ENCODE measurements at regions not wholly inside any gene's neighbourhood (a gene's known extent, or its start where the extent isn't known, plus 50 kb on each side); places are given as distances from the start of the nearest gene placed in this dataset.

DNA sequence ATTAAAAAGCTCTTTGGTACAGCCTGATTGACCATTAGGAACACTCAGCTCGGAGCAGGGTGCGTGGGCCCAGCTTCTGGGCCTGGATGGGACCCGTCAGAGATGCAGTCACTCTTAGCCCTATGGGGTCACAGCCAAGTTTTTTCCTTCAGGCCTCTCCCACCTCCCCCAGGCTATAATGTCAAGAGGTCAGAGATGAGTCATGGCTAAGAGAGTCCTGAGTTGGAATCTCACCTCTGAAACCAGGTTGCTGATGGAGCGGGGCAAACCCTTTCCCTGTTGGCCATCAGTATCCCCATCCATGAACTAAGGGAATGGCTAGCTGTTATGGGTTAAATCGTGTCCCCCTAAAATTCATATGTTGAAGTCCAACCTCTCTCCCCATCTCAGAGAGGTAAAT, 195.9 kb upstream of the POU3F1 start:
- Histone ChIP-seq H3K27ac (ENCODE audit: low read length) (no peak overlapping the region), H3K36me3 (ENCODE audit: control insufficient read depth in 1 of 2, insufficient read depth in 2 of 2, low read length in 2 of 2) (no peaks in the 10 kb centered on the region), H3K27me3 (ENCODE audit: low read depth, low read length) (no peaks in the 10 kb centered on the region), H3K9me3 (ENCODE audit: control insufficient read depth in 1 of 2, low read length in 2 of 2) (no peaks in the 10 kb centered on the region), H3K4me1 (ENCODE audit: control insufficient read depth in 1 of 2, insufficient read depth in 2 of 2, low read length in 2 of 2) (no peaks in the 10 kb centered on the region), H3K4me3 (ENCODE audit: low read depth in 1 of 2, low read length in 2 of 2) (no peak overlapping the region)

- Histone ChIP-seq H3K4me1 (ENCODE audit: control insufficient read depth in 1 of 2, insufficient read depth in 2 of 2, low read length in 2 of 2) (no peaks in the 10 kb centered on the region), H3K27me3 (ENCODE audit: low read depth, low read length) (no peaks in the 10 kb centered on the region), H3K9me3 (ENCODE audit: control insufficient read depth in 1 of 2, low read length in 2 of 2) (no peaks in the 10 kb centered on the region), H3K36me3 (ENCODE audit: control insufficient read depth in 1 of 2, insufficient read depth in 2 of 2, low read length in 2 of 2) (no peaks in the 10 kb centered on the region), H3K4me3 (ENCODE audit: low read depth in 1 of 2, low read length in 2 of 2) (no peak overlapping the region), H3K27ac (ENCODE audit: low read length) (no peak overlapping the region)
Measured at GRCh38 chr1:38241594-38242334, 195.2 kb upstream of the POU3F1 start.

DNA sequence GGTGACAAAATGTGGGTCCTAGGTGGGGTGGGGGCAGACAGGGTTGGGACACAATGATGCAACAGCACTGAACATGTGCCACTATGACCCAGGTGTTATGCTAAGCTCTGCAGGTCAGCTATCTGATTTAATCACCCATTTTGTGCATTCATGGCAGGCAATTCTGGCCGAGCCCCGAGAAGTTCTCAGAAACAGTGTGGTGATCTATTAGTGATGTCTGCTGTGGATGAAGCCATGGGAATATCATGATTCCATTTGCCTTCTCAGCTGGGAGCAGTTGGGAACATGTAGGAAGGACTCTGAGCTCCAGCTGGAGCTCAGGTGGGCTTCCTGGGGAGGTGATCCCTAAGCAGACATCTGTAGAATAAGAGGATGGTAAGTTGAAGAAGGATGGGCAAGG, 194.0 kb upstream of the POU3F1 start:
- Histone ChIP-seq H3K27ac (ENCODE audit: low read length) (no peak overlapping the region), H3K4me1 (ENCODE audit: control insufficient read depth in 1 of 2, insufficient read depth in 2 of 2, low read length in 2 of 2) (no peaks in the 10 kb centered on the region), H3K27me3 (ENCODE audit: low read depth, low read length) (no peaks in the 10 kb centered on the region), H3K9me3 (ENCODE audit: control insufficient read depth in 1 of 2, low read length in 2 of 2) (no peaks in the 10 kb centered on the region), H3K36me3 (ENCODE audit: control insufficient read depth in 1 of 2, insufficient read depth in 2 of 2, low read length in 2 of 2) (no peaks in the 10 kb centered on the region), H3K4me3 (ENCODE audit: low read depth in 1 of 2, low read length in 2 of 2) (no peak overlapping the region)

DNA sequence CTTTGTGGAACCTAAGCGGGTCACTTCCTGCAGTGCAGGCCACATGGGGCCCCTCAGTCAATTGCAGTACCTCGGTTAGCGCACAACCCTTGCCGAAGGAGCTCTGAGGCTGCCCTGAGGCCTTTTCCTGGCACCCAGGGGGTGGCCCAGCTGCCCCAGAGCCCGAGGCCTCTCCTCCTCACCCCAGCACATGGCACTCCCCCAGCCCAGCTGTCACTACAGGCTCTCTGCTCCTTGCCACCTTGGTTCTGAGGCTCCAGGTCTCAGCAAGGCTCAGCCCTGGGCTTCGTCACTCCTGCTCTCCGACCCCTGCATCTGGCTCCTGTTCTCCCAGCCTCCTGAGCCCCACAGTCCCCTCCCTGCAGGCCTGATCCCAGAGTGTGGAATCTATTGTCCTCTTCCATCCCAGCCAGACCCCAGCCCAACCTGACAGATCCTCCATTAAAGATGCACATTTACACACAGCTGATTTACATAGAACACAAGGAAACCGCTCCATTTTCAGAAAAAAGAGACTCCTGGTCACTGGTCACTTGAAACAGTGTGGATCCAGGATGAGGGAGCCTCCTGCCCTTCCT, 192.8 kb upstream of the POU3F1 start:
- Histone ChIP-seq H3K27ac (ENCODE audit: low read length) (no peak overlapping the region), H3K9me3 (ENCODE audit: control insufficient read depth in 1 of 2, low read length in 2 of 2) (no peaks in the 10 kb centered on the region), H3K27me3 (ENCODE audit: low read depth, low read length) (no peaks in the 10 kb centered on the region), H3K4me3 (ENCODE audit: low read depth in 1 of 2, low read length in 2 of 2) (no peak overlapping the region), H3K4me1 (ENCODE audit: control insufficient read depth in 1 of 2, insufficient read depth in 2 of 2, low read length in 2 of 2) (no peaks in the 10 kb centered on the region), H3K36me3 (ENCODE audit: control insufficient read depth in 1 of 2, insufficient read depth in 2 of 2, low read length in 2 of 2) (no peaks in the 10 kb centered on the region)

DNA sequence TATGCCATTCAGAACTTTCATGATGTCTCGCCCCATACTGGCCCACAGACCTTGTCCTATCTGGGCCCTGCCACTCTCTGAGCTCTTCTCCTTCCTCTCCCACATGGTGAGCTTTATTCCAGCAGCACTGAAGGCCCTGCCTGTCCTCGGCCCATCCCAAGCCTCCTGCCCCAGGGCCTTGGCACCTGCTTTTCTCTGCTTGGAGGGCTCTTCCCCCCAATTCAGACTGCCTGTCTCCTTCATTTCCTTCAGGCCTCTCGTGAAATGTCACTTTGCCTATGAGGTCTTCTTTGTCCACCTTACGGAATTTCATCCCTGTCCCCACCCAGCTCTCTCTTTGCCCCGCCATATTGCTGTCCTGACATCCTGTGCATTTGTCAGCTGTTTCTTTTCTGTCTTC, 191.7 kb upstream of the POU3F1 start:
- Histone ChIP-seq H3K36me3 (ENCODE audit: control insufficient read depth in 1 of 2, insufficient read depth in 2 of 2, low read length in 2 of 2) (no peaks in the 10 kb centered on the region), H3K4me3 (ENCODE audit: low read depth in 1 of 2, low read length in 2 of 2) (no peak overlapping the region), H3K4me1 (ENCODE audit: control insufficient read depth in 1 of 2, insufficient read depth in 2 of 2, low read length in 2 of 2) (no peaks in the 10 kb centered on the region), H3K27ac (ENCODE audit: low read length) (no peak overlapping the region), H3K27me3 (ENCODE audit: low read depth, low read length) (no peaks in the 10 kb centered on the region), H3K9me3 (ENCODE audit: control insufficient read depth in 1 of 2, low read length in 2 of 2) (no peaks in the 10 kb centered on the region)

DNA sequence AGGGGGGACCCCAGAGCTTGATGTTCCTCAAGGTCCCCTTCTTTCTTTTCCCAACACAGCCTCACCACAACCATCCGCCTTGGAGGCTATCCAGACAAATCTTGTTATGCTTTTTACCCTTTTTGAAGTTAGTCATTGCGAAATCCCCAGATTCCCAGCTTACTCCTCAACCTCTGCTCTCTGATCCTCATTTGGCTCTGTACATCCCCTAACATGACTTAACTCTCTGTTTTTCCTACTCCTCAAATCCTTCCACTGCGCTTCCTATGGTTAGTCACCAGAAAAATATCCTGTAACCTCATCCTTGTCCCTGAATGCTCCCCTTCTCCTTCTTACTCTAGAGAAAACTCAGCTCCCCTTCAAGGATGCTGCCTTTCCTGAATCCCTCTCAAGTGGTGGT, 189.1 kb upstream of the POU3F1 start:
- Histone ChIP-seq H3K27ac (ENCODE audit: low read length) (no peak overlapping the region), H3K4me3 (ENCODE audit: low read depth in 1 of 2, low read length in 2 of 2) (no peak overlapping the region), H3K4me1 (ENCODE audit: control insufficient read depth in 1 of 2, insufficient read depth in 2 of 2, low read length in 2 of 2) (no peaks in the 10 kb centered on the region), H3K9me3 (ENCODE audit: control insufficient read depth in 1 of 2, low read length in 2 of 2) (peaks cover 0 to 4% of the 10 kb centered on the region in 2 donors), H3K36me3 (ENCODE audit: control insufficient read depth in 1 of 2, insufficient read depth in 2 of 2, low read length in 2 of 2) (no peaks in the 10 kb centered on the region), H3K27me3 (ENCODE audit: low read depth, low read length) (no peaks in the 10 kb centered on the region)

GRCh38 chr1:38231941-38232340, 185.3 kb upstream of the POU3F1 start:
- no peak overlapping the region for H3K4me3 ChIP-seq (ENCODE audit: low read depth in 1 of 2, low read length in 2 of 2)
- H3K27me3 ChIP-seq (ENCODE audit: low read depth, low read length): no peaks in the 10 kb centered on the region
- peaks cover 0 to 4% of the 10 kb centered on the region in 2 donors for H3K9me3 ChIP-seq (ENCODE audit: control insufficient read depth in 1 of 2, low read length in 2 of 2)
- no peaks in the 10 kb centered on the region for H3K4me1 ChIP-seq (ENCODE audit: control insufficient read depth in 1 of 2, insufficient read depth in 2 of 2, low read length in 2 of 2)
- no peaks in the 10 kb centered on the region for H3K36me3 ChIP-seq (ENCODE audit: control insufficient read depth in 1 of 2, insufficient read depth in 2 of 2, low read length in 2 of 2)
- no peak overlapping the region for H3K27ac ChIP-seq (ENCODE audit: low read length)

DNA sequence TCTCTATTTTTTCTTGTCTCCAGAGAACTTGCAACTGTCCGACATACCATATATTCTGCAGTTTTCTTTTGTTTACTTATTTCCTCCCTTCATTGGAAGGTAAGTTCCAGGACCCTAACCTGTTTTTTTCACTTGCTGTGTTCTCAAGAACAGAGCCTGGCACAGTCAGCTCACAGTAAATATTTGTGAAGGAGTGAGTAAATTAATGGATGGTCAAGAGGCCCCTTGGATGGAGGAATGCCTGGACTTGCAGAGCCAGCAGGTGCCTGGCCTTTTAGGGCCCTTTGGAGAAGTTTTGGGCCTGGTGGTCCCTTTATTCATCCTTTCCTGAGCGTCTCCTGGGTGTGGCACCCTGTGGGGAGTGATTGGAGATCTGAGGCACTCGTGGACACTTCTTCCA, 182.1 kb upstream of the POU3F1 start:
- no peaks in the 10 kb centered on the region for H3K4me1 ChIP-seq (ENCODE audit: control insufficient read depth in 1 of 2, insufficient read depth in 2 of 2, low read length in 2 of 2)
- no peak overlapping the region for H3K4me3 ChIP-seq (ENCODE audit: low read depth in 1 of 2, low read length in 2 of 2)
- H3K9me3 ChIP-seq (ENCODE audit: control insufficient read depth in 1 of 2, low read length in 2 of 2): peaks cover 0 to 4% of the 10 kb centered on the region in 2 donors
- no peaks in the 10 kb centered on the region for H3K27me3 ChIP-seq (ENCODE audit: low read depth, low read length)
- H3K36me3 ChIP-seq (ENCODE audit: control insufficient read depth in 1 of 2, insufficient read depth in 2 of 2, low read length in 2 of 2): no peaks in the 10 kb centered on the region
- H3K27ac ChIP-seq (ENCODE audit: low read length): no peak overlapping the region

DNA sequence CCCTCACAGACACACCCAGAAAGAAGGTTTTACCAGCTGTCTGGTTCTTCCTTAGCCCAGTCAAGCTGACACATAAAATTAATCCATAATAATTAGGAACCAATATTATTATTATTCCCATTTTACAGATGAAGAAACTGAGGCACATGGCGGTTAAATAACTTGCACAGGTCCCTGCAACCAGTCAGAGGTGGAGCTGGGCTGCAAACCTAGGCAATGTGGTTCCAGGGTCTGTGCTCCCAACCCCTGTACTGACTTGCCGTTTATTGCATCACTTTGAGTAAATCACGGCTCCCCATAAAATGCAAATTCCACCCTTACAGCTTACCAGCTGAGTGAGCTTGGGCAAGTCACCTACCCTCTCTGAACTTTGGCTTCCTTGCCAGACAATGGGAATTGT, 179.2 kb upstream of the POU3F1 start:
- H3K4me3 ChIP-seq (ENCODE audit: low read depth in 1 of 2, low read length in 2 of 2): no peak overlapping the region
- no peak overlapping the region for H3K27ac ChIP-seq (ENCODE audit: low read length)
- H3K36me3 ChIP-seq (ENCODE audit: control insufficient read depth in 1 of 2, insufficient read depth in 2 of 2, low read length in 2 of 2): no peaks in the 10 kb centered on the region
- no peaks in the 10 kb centered on the region for H3K4me1 ChIP-seq (ENCODE audit: control insufficient read depth in 1 of 2, insufficient read depth in 2 of 2, low read length in 2 of 2)
- no peaks in the 10 kb centered on the region for H3K9me3 ChIP-seq (ENCODE audit: control insufficient read depth in 1 of 2, low read length in 2 of 2)
- no peaks in the 10 kb centered on the region for H3K27me3 ChIP-seq (ENCODE audit: low read depth, low read length)

DNA sequence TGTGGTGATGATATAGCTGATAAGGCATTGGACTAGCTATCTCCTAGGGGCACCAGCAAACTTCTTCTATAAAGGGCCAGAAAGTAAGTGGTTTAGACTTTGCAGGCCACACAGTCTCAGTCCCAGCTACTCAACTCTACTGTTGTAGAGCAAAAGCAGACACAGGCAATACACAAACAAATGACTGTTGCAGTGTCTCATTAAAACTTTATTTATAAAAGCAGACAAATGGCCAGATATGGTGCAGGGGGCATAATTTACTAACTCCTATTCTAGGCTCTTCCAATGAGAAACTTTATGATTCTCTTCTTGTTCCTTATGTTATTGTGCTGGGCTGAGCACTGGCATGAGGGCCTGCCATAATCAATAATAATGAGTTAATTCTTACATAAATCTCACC, 176.8 kb upstream of the POU3F1 start:
- Histone ChIP-seq H3K36me3 (ENCODE audit: control insufficient read depth in 1 of 2, insufficient read depth in 2 of 2, low read length in 2 of 2) (no peaks in the 10 kb centered on the region), H3K27me3 (ENCODE audit: low read depth, low read length) (no peaks in the 10 kb centered on the region), H3K4me3 (ENCODE audit: low read depth in 1 of 2, low read length in 2 of 2) (no peak overlapping the region), H3K27ac (ENCODE audit: low read length) (no peak overlapping the region), H3K9me3 (ENCODE audit: control insufficient read depth in 1 of 2, low read length in 2 of 2) (no peaks in the 10 kb centered on the region), H3K4me1 (ENCODE audit: control insufficient read depth in 1 of 2, insufficient read depth in 2 of 2, low read length in 2 of 2) (no peaks in the 10 kb centered on the region)

- Histone ChIP-seq H3K36me3 (ENCODE audit: control insufficient read depth in 1 of 2, insufficient read depth in 2 of 2, low read length in 2 of 2) (no peaks in the 10 kb centered on the region), H3K9me3 (ENCODE audit: control insufficient read depth in 1 of 2, low read length in 2 of 2) (no peaks in the 10 kb centered on the region), H3K27ac (ENCODE audit: low read length) (no peak overlapping the region), H3K4me1 (ENCODE audit: control insufficient read depth in 1 of 2, insufficient read depth in 2 of 2, low read length in 2 of 2) (no peaks in the 10 kb centered on the region), H3K4me3 (ENCODE audit: low read depth in 1 of 2, low read length in 2 of 2) (no peak overlapping the region), H3K27me3 (ENCODE audit: low read depth, low read length) (no peaks in the 10 kb centered on the region)
Measured at GRCh38 chr1:38222891-38223290, 176.3 kb upstream of the POU3F1 start.
